Right lobe of liver (tissue), 6 donors: ENCODE measurements at regions not wholly inside any gene's neighbourhood (a gene's known extent, or its start where the extent isn't known, plus 50 kb on each side); places are given as distances from the start of the nearest gene placed in this dataset.

ENCODE experiments used
- ATAC-seq, 4 donors: fragments of 200-7000 bp; cut with Tn5 transposase; one replicate each; pipeline ENCODE4 v1.9.1; 2020; ENCODE audit warnings: mild to moderate bottlenecking in 4 of 4, moderate library complexity in 4 of 4
- DNase-seq, 3 donors: peaks; one replicate each; pipeline ENCODE4 v3.0.0-alpha.2; 2020
- H3K27ac ChIP-seq, 3 donors: fragments of 200-600 bp; one replicate each; pipeline ENCODE4 v1.8.0; 2022
- H3K27me3 ChIP-seq, 2 donors: fragments of 200-600 bp; one replicate each; pipeline ENCODE4 v1.8.0; 2022
- H3K36me3 ChIP-seq, 4 donors: fragments of 200-600 bp; sonication (generic) in 1 of 4; one replicate each; pipeline versions ENCODE4 v1.5.1 to v1.8.0; 2017 to 2022; ENCODE audit warnings: control low read depth in 1 of 4
- H3K4me1 ChIP-seq, 4 donors: fragments of 200-600 bp; sonication (generic) in 1 of 4; one replicate each; pipeline versions ENCODE4 v1.5.1 to v1.8.0; 2017 to 2022; ENCODE audit warnings: control low read depth in 1 of 4
- H3K4me3 ChIP-seq, 3 donors: fragments of 200-600 bp; one replicate each; pipeline ENCODE4 v1.8.0; 2022
- H3K9me3 ChIP-seq, 4 donors: fragments of 200-600 bp; sonication (generic) in 1 of 4; one replicate each; pipeline versions ENCODE4 v1.5.1 to v1.8.0; 2017 to 2022; ENCODE audit warnings: control low read depth in 1 of 4
- POLR2A ChIP-seq: fragments of 450-650 bp; IDR thresholded peaks from one replicate; pipeline ENCODE4 v1.6.1; 2017; ENCODE audit warnings: antibody characterized with exemption, mild to moderate bottlenecking
- WGBS: methylation state at CpG from one replicate; pipeline ENCODE4 v1.1.6; 2018; ENCODE audit warnings: low coverage, low lambda C conversion rate; ENCODE audit not compliant: insufficient coverage; ENCODE audit errors: missing lambda C conversion rate; 5-methylcytosine and 5-hydroxymethylcytosine counted together
- intact Hi-C, 2 donors: fragments of 100-400 bp; cut with DNase I; formaldehyde crosslinking; loops; one replicate each; pipeline versions ENCODE4 v1.11.2 to v1.14.1; 2022
- TF ChIP-seq, protein P1 (sequence below), 4 donors: fragments of 200-600 bp in 3 of 4; fragments of 450-650 bp in 1 of 4; IDR thresholded peaks; one replicate each; pipeline versions ENCODE4 v1.5.1 to v1.8.0; 2016 to 2022; ENCODE audit warnings: antibody characterized with exemption in 4 of 4, mild to moderate bottlenecking in 2 of 4
- donor health status: DM: no; HTN: yes; CAD: no.
- donor health status: DM: no; HTN: no; CAD: no.
- donor health status: DM: no; HTN: no; CAD: no.
- donor health status: DM: no; HTN: yes; CAD: no.
- donor health status: DM: no; HTN: yes; CAD: no.

GRCh38 chr1:87929906-87930305 is 601.2 kb downstream of the LMO4 start:
- no peak for ATAC-seq
- H3K36me3 ChIP-seq: no peaks in the 10 kb centered on the region

GRCh38 chr1:87930796-87931195 is 602.1 kb downstream of the LMO4 start:
- no peak for TF ChIP-seq POLR2A
- TF ChIP-seq, protein P1, sequence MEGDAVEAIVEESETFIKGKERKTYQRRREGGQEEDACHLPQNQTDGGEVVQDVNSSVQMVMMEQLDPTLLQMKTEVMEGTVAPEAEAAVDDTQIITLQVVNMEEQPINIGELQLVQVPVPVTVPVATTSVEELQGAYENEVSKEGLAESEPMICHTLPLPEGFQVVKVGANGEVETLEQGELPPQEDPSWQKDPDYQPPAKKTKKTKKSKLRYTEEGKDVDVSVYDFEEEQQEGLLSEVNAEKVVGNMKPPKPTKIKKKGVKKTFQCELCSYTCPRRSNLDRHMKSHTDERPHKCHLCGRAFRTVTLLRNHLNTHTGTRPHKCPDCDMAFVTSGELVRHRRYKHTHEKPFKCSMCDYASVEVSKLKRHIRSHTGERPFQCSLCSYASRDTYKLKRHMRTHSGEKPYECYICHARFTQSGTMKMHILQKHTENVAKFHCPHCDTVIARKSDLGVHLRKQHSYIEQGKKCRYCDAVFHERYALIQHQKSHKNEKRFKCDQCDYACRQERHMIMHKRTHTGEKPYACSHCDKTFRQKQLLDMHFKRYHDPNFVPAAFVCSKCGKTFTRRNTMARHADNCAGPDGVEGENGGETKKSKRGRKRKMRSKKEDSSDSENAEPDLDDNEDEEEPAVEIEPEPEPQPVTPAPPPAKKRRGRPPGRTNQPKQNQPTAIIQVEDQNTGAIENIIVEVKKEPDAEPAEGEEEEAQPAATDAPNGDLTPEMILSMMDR (IDR thresholded peaks at IDR 0.05): no peak
- Histone ChIP-seq H3K27ac (no peak overlapping the region), H3K36me3 (no peaks in the 10 kb centered on the region), H3K4me1 (peaks cover 0 to 10% (median 4%) of the 10 kb centered on the region in 4 donors), H3K9me3 (no peaks in the 10 kb centered on the region), H3K27me3 (no peaks in the 10 kb centered on the region), H3K4me3 (no peak overlapping the region)
- intact Hi-C loops: no loop called here
- WGBS: 93% methylated on average over 1 of the region's 1 CpG
- DNase-seq (no peak), ATAC-seq (no peak)

More at GRCh38 chr1:87929906-87930305, 601.2 kb downstream of the LMO4 start:
- intact Hi-C loops: no loop called here
- no peak overlapping the region for H3K27ac ChIP-seq
- 77% methylated on average over 1 of the region's 1 CpG for WGBS
- TF ChIP-seq POLR2A: no peak
- TF ChIP-seq, protein P1 (IDR thresholded peaks at IDR 0.05): no peak
- no peak overlapping the region for H3K4me3 ChIP-seq
- no peak for DNase-seq
- H3K27me3 ChIP-seq: no peaks in the 10 kb centered on the region
- H3K4me1 ChIP-seq: peaks cover 0 to 10% (median 4%) of the 10 kb centered on the region in 4 donors
- no peaks in the 10 kb centered on the region for H3K9me3 ChIP-seq

- ATAC-seq: no peak
- TF ChIP-seq, protein P1 (IDR thresholded peaks at IDR 0.05): no peak
- TF ChIP-seq POLR2A: no peak
- H3K36me3 ChIP-seq: no peaks in the 10 kb centered on the region
Observed at GRCh38 chr1:87933171-87933570, 604.5 kb downstream of the LMO4 start.

DNA sequence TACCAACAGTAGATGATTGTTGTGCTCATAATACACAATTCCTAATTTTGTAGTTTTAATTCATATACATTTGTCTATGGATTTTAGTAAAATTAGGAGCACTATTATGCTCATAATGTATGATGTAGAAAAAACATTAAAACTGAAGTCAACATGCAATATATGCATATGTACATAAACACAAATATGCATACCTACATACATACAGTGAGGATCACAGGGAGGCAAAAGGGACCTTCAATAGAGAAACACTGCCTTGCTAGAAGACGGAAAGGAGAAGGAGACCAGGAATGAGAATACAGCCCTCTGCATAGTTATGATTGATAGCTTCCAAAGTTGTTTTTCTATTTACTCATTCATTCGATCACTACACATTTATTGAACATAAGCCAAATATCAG is 606.5 kb downstream of the LMO4 start:
- no peaks in the 10 kb centered on the region for H3K9me3 ChIP-seq
- H3K27ac ChIP-seq: no peak overlapping the region
- intact Hi-C loops: no loop called here
- H3K4me3 ChIP-seq: no peak overlapping the region
- no peak for DNase-seq
- TF ChIP-seq POLR2A: no peak
- TF ChIP-seq, protein P1 (IDR thresholded peaks at IDR 0.05): no peak
- no peak for ATAC-seq
- H3K4me1 ChIP-seq: no peaks in the 10 kb centered on the region
- H3K27me3 ChIP-seq: no peaks in the 10 kb centered on the region
- no peaks in the 10 kb centered on the region for H3K36me3 ChIP-seq
- 65% methylated on average over 2 of the region's 2 CpGs for WGBS

More at GRCh38 chr1:87933171-87933570, 604.5 kb downstream of the LMO4 start:
- DNase-seq: no peak
- intact Hi-C loops: no loop called here
- Histone ChIP-seq H3K27ac (no peak overlapping the region), H3K9me3 (no peaks in the 10 kb centered on the region), H3K27me3 (no peaks in the 10 kb centered on the region), H3K4me3 (no peak overlapping the region), H3K4me1 (peaks cover 0 to 10% (median 4%) of the 10 kb centered on the region in 4 donors)
- WGBS: 86% methylated on average over 6 of the region's 6 CpGs
